Hypothalamus (tissue), 51 donors: ENCODE measurements at regions not wholly inside any gene's neighbourhood (a gene's known extent, or its start where the extent isn't known, plus 50 kb on each side); places are given as distances from the start of the nearest gene placed in this dataset.

Experiments
- DNase-seq, 51 donors: peaks; one replicate each; lab custom pipeline; 2025; lab: John Stamatoyannopoulos, UW

- DNase-seq = no peak
These were observed 67.1 kb upstream of the DUSP5 start for GRCh38 chr10:110430340-110431273.

GRCh38 chr10:110431659-110432058 is 66.0 kb upstream of the DUSP5 start:
- DNase-seq = no peak

- no peak for DNase-seq
These were observed 65.6 kb upstream of the DUSP5 start for GRCh38 chr10:110432084-110432483.

- no peak for DNase-seq
These were observed 64.7 kb upstream of the DUSP5 start for GRCh38 chr10:110432814-110433565.

- no peak for DNase-seq
These were observed 64.0 kb upstream of the DUSP5 start for GRCh38 chr10:110433740-110434139.

- DNase-seq = no peak
These were observed 63.1 kb upstream of the DUSP5 start for GRCh38 chr10:110434489-110435096.

- DNase-seq = no peak
These were observed 61.0 kb upstream of the DUSP5 start for GRCh38 chr10:110436554-110437350.

GRCh38 chr10:110437351-110437605 is 60.4 kb upstream of the DUSP5 start:
- DNase-seq = no peak

- DNase-seq = no peak
These were observed 59.9 kb upstream of the DUSP5 start for GRCh38 chr10:110437761-110438341.

- DNase-seq = no peak
These were observed 55.0 kb upstream of the DUSP5 start for GRCh38 chr10:110442746-110443145.

- DNase-seq = no peak
These were observed 54.3 kb upstream of the DUSP5 start for GRCh38 chr10:110443239-110444003.

- no peak for DNase-seq
These were observed 53.7 kb upstream of the DUSP5 start for GRCh38 chr10:110444004-110444337.

- no peak for DNase-seq
These were observed 51.8 kb upstream of the DUSP5 start for GRCh38 chr10:110445871-110446270.

- DNase-seq = no peak
These were observed 51.4 kb upstream of the DUSP5 start for GRCh38 chr10:110446277-110446676.

GRCh38 chr10:110446954-110447608 is 50.6 kb upstream of the DUSP5 start:
- DNase-seq = no peak

GRCh38 chr10:110447886-110448285 is 49.8 kb upstream of the DUSP5 start:
- no peak for DNase-seq
